CD4-positive, alpha-beta T cell treated with Interleukin-6 for 4 hours (primary cell): ENCODE measurements at regions not wholly inside any gene's neighbourhood (a gene's known extent, or its start where the extent isn't known, plus 50 kb on each side); places are given as distances from the start of the nearest gene placed in this dataset.

Experiments used
- DNase-seq: peaks from one replicate; pipeline ENCODE4 v3.0.0-alpha.2; 2020; ENCODE audit warnings: mixed read lengths

DNA sequence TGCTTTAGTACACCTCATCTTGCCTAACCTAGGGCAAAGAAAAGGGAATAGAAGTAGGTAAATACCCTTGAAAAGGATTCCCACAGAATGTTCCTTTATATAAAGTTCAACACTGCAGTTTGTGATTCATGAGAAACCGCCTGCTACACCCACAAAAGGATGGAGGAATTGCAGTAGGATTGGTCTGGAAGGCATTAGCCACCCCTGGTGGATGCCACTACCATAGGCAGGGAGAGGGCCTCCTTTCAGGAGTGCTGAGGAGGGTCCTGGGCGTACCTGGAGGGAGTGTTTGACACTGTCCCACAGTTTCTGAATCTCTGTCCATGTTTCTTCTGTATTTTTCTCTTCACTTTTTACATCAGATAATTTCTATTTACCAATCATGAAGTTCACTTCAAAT lies 221.8 kb upstream of the TMEM72 start:
- DNase-seq: no peak

DNA sequence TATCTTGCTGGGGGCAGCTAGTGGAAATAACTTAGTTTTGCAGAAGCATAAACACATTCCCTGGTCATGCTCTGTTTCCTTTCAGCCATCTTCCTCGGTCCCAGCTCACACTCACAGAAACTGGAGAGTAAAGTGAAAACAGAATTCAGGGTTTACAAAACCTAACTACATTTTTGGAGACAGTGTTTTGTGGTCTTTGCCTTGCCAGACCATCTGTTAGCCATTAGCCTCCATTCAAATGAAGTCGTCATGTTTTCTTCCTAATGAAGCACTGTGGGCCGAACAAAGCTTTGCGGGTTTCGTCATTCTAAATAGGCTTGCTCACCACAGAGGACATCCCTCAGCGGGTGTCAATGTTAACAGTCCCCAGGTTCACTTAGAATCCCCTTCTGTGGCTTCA lies 214.6 kb upstream of the TMEM72 start:
- DNase-seq: no peak

DNA sequence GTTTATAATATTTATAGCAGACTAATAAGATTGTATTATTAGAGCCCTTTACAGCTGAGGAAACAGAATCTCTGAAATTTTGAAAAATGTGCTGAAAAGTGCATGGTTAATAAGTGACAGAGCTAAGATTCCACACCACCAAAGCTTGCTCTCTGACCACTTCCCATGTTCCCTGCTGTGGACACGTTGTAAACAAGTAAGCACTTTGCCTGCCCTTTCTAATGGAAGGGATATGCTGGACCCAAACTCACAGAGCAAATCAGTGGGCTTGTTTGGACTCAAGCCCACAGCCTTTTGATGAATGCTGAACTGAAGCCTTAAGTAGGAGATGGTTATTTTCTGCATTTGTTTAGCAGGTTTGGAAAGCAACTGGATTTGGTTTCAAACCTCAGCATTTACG lies 214.0 kb upstream of the TMEM72 start:
- DNase-seq: no peak

DNA sequence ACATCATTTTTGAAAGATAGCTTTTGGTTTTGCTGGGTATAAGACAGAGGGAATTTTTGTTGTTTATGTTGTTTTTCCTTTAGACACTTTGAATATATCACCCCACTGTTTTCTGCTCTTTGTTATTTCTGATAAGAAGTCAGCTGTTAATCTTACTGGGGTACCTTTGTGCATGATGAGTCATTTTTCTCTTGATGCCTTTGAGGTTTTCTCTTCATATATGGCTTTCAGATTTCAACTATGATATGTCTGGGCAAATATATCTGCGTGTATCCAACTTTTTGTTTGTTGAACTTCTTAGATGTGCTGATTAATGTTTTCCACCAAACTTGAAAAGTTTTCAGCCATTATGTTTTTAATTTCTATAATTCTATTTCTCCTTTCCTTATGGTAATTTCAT lies 208.6 kb upstream of the TMEM72 start:
- DNase-seq: no peak

DNA sequence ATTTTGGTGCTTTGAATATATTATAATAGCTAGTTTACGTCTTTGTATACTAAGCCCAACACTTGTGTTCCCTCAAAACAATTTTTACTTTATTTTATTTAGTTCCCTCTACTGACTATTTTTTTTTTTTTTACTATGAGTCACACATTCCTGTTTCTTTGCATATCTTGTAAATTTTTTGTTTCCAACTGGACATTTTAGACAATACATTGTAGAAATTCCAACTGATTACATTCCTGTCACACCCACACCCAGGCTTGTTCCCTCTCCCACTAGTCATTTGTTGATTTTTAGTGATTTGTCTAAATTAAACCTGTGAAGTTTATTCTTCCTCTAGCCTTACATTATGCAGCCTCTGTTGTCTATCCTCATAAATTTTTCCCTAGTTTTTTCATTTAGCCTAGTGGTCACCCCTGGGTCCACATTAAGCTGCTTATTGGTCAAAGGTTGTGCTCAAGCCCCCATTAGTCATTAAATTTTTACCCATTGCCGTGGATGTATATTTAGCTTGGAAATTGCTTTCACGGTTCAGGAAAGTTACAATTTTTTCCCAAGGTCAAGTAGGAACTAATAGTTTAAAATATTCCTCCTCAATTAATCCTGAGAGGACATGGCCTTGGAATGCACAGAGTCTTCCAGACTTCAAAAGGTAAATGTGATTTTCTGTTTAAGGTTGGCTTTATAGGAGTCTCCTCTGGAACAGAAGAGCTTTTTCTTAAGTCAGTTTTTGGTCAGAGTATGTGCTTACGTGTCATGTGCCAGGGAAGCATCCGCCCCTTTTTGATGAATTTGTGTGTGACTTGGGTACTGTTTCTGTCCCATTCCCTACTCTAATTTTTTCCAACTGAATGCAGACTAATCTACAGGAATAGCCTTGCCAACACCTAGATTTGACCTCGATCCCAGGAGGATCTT lies 207.6 kb upstream of the TMEM72 start:
- no peak for DNase-seq

DNA sequence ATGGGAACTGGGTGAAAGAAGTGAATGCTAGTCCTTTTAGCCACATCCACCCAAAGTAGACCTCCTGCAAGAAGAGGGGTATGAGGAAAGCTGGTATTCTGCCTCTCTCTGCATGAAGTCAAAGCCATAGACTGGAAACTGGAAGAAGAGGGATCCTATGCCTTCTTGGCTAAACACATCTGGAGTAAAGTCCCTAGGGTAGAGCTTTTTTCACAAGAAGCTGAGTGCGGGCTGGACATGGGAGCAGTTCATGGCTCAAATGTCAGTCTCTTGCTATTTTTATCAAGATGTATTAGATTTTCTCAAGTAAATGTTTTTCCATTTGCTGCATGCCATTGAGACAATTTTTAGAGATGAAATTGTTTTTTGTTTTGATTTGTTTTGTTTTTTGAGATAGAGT lies 206.5 kb upstream of the TMEM72 start:
- DNase-seq: no peak

DNA sequence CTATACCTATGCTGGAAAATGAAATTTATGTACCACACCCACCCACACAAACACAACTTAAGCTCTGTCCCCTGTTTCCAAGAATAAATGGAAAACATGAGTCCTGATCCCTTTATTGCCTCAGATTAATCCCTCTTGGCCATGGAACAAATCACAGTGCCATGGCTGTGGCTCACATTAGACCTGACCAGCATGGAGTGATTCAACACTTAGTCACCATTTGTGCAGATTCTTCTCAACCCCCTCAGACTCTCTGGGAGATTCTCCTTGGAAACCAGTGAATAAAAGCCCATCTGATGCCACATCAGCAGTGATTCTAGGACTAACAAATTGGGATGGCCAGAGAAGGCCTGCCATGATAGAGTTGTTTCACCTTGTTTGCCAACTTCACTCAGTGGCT lies 204.4 kb upstream of the TMEM72 start:
- no peak for DNase-seq

DNA sequence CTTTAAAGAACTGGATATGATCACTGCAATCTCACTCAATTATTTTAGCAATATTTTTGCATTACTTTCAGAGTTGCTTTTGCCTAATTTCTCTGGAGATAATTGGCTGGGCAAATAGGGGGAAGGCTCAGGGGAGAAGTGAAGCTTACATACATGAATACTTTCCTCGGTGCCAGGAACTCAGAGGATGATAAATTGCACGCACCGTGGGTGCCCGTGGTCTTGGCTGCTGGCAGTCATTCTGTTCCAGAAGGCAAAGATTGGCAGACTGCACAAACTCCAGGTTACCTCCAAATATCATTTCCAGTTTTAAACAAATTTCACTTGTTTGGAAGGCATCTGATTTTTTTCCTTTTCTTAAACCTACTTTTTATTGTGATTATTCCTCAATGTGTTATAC lies 197.8 kb upstream of the TMEM72 start:
- no peak for DNase-seq

DNA sequence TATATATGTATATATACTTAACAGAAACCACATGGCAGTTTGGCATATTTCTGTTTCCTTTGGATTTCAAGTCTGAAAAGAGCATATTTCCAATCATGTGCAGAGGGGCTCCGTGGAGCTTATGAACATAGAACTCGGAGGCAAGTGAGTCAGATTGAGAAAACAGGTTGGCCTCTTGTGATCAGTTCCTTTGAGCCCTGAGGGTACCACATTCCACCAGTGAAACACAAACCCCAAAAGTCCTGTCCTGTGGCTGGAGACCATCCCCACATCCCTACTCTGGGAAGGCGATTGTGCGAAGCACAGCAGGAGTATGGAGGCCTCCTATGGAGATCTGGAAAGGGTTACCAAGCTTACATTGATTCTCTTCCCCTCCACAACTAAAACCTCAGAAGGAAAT lies 196.7 kb upstream of the TMEM72 start:
- no peak for DNase-seq

DNA sequence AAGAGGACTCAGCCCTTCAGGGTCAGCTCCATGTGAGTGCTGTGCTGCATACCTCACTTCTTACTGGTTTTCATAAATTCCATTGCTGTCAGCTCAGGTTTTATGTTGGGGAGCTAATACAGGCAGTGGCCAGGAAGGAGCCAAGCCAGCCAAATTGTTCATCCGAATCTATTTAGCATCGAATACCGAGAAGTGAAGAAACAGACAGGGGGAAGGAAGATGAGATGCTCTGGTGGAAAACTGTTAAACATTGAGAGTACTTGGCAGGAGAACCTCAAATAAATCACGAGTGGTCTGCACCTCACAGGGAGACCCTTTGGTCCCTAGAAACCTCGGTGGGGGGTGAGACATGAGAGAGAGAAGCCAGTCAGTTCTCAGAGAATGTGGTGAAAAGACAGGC lies 196.0 kb upstream of the TMEM72 start:
- DNase-seq: no peak

DNA sequence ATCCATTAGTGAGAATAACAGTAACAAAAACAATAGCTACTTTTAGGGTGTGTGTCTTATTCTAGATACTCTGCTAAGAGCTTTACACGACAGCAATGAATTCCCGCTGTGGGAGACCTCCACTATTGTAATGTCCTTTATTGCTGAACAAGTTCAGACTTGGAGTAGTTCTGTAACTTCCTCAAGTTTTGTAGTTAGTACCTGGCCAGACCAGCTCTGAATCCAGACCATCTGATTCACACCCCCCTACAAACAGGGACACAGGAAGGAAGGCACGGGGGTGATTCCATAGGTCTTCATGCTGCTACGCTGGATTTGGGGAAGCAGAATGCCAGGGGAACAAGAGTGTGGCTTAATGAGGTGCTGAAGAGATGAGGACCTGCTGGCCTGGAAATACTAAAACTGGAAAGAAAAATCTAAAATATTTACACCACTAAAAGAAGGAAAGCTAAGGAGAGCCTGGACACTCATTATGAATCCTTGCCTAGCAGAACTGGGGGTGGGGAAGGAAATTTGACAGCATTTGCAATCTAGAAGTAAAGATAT lies 194.6 kb upstream of the TMEM72 start:
- DNase-seq: no peak

DNA sequence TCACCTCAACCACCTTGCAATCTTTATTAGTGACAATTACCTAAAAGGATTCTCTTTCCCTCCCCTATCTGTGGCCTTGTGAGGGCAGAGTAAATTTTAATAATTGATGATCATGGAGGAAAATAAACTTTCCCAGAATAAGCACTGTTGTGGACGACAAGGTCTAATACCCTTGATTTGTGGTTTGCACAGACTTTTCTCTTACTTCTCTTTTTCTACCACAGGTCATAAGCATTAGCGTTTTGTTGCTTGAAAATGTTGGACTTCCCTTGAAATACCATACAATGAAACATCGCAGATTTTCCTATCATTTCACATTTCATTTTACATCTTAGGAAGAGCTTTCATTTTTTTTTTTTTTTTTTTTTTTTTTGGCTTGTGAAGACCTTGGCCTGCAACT lies 188.1 kb upstream of the TMEM72 start:
- no peak for DNase-seq

DNA sequence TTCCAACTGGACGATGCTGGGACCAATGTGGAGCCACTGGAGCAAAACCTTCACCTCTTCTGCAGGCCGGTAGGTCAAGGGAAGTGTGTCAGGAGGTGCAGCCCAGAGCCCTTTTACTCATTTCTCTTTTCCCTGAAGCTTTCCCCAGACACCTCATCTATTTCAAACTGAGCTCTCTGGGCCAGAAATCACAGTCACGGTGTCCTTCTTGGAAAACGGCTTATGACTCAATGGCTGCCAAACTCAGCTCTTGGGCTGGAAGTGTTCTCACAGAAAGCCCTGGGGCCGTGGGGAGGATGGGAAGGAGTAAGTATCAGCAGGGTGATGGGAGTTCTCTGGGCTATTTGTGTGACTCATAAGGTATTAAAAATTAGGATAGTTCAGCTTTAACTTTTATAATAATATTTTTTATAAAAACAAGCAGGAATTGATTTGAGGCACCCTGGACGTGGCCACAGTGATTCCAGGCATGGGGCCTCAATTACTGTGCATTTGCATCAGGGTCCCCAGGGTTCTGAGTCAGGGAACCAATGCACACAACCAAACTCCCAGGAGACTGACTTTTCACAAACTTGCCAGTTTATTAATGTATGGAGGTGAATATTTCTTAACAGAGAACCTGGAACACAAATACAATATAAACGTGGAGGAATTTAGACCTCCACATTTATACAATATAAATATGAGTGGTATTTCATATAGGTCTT lies 187.4 kb upstream of the TMEM72 start:
- DNase-seq: no peak

DNA sequence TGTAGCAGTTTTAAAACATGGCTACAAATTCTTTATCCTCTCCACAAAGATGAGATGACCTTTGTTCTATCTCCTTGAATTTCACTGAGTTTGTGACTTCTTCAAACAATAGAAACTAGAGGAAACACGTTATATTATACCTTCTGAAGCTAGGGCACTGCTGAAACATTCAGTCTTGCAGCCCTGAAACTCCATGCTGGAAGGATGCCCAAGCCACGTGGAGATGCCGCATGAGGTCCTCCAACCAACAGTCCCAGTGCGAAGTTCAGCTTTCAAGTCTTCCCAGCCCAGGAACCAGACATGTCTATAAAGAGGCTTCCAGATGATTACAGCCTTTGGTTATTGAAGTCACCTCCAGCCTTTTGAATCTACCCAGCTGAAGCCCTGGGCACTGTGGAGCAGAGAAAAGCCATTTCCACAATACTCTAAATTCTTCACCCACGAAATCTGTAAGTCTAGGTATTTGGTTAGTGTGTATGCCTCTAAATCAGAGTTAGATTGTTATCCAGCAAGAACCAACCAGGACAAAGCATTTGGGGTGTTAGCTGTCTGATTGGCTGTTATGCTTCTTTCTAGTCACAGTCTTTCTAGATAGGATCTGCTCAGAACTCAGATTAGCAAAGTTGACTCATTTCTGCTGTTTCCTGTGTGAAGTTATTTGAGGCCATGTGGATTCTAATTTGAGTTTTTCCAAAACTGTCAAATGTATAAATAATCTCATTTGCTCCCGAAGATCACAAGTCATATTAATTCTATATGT lies 186.5 kb upstream of the TMEM72 start:
- no peak for DNase-seq

DNA sequence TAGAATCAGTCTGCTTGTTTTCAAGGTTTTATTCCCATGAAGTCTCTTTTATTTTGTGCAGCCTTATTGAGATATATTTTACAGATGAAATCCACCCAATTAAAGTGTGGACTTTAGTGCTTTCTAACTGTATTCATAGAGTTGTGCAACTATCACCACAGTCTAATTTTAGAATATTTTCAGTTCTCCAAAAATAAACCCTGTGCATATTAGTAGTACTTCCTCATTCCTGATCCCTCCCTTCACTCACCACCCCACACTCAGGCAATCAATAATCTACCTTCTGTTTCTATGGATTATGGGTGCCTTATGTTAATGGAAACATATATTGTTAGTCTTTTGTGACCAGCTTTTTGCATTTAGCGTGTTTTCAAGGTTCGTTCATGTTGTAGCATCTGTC lies 185.7 kb upstream of the TMEM72 start:
- no peak for DNase-seq

DNA sequence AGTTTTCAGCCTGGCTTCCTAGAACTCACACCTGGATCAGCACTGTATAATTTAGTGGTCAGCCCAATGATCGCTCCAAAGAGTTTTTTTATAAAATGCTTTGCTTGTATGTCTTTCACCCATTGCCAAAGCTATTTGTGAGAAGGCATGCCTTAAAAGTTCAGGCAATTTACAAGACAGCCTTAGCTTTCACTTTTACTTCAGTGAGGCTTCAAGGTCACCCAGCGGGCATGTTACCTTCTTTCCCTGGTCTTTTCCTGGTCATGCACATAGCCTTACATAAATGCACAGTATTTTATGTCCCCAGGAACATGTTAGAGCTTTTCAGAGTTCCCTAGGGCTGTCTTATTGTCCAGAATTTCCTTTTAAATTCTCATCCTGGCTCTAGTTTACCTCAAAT lies 179.9 kb upstream of the TMEM72 start:
- no peak for DNase-seq

DNA sequence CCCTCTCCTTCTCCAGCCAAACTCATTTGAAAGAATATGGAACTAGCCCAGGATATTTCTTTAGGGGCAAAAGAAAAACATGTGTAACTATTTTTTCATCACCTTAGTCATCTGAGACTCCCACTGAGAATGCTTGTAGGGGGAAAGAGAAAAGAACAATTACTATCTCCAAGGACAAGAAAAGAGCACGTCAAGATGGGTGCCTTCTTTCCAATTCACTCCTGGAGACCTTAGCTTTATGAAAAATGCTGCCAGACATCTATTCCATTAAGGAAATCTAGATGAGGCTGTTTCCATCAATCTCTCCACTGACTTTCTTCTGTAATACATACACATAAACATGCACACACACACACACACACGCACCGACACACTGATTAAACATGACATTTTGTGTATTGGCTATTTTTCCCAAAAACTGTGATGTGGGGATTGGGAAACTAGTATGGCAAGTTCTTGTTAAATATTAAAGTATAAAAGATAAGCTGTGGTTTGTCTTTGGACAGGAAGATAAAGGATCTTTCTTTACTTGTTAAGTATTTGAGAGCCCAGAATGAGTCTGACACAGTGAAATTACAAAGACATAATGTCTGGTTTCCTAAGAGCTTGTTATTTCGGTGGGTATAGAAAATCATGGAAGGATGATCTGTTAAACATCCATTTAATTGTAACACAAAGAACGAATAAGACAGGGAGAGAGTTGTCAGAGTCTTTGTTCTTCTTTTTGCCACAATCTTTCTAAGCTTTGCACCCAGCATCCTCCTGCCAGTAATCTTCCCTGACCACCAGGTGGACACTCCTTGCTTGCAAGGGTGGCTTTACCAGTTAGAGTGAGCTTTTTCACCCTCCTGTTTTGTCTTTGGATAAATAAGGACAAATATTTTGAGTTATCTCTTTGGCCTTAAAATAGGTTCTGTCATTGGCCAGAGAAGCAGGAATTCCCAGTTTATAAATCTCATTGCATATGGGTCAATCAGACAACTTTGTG lies 177.3 kb upstream of the TMEM72 start:
- no peak for DNase-seq

DNA sequence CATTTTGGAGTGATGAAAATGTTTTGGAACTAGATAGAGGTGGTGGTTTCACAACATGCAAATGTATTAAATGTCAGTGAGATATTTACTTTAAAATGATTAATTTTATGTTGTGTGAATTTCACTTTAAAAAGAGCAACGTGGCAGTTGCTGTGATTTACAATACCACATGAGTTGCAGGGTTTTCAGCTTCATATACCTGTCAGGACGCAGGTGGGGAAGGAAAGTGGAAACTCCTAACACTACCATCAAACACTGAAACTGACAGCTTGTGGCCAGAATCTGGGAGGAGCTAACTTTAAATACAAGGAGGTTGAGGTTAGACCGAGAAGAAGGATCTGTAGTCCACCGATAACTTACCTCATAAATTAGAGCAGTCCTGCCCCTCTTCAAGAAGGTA lies 168.9 kb upstream of the TMEM72 start:
- DNase-seq: no peak

DNA sequence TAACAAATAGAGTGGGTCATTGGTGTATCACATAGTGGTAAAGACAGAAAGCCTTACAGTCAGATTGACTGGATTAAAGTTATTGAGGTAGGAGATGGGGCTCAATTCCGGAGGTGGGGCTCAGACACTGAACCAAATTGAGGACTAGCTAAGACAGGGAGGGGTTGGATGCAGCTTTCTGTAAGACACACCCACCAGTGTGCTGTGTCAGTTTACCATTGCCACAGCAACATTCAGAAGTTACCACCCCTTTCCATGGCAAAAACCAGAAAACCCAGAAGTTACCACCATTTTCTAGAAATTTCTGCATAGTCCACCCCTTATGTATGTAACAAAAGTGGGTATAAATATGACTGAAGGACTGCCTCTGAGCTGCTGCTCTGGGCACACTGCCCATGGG lies 167.6 kb upstream of the TMEM72 start:
- DNase-seq: no peak

DNA sequence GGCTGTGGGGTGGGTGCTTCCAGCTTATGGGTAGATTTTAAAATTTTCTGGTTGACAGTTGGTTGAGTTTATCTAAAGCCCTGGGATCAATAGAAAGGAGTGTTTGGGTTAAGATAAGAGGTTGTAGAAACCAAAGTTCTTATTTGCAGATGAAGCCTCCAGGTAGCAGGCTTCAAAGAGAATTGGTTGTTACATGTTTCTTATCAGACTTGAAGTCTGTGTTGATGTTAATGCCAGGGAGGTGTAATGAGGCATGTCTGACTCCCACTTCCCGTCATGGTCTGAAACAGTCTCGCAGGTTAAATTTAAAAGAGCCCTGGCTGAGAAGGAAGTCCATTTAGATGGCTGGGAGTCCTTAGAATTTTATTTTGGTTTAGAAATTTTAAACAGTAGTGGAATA lies 165.2 kb upstream of the TMEM72 start:
- no peak for DNase-seq

DNA sequence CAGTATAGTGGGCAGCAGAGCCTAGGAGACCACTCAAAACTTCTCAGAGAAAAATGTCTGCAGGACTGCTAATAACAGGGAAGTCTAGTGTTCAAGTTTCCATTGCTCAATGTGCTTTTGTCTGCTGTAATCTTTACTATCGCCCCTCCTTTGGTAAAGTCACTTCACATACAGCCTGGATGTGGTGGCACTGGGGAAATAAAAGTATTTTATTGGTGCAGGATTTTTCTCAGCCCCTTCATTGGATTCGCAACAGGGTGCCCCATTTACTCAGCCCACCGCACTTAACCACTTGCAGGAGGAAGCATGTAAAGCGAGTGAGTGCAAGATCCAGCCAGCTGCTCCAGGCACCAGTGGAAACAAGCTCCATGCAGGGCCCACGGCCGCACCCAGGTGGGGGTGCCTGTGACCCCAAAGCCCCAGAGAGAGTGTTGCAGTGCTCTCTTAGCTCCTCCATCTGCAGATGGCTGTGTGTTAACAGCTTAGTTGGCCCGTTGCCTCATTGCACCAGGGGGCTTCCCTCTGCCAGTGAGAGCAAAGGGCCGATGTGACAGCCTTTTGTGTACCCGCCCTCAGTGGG lies 163.5 kb upstream of the TMEM72 start:
- no peak for DNase-seq

DNA sequence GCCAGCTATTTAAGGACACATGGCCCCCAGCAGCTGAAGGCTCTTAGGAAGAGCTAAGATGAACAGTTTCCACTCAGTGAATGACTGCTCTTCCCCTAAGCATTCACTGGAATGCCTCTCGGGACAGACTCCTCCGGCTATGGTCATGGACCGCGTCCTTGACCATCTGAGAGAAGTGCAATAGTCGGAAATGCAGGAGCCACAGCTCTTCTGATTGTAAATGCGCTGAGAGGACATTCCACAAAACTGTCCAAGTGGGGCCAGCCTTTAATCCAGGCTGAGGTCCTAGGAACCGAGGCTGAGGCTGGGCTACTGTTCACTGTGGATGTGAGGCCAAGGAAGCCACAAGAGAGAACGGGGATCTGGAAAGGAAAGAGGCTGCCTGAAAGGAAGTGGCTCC lies 162.0 kb upstream of the TMEM72 start:
- DNase-seq: no peak
